Uterus (tissue), 2 donors: ENCODE measurements at regions not wholly inside any gene's neighbourhood (a gene's known extent, or its start where the extent isn't known, plus 50 kb on each side); places are given as distances from the start of the nearest gene placed in this dataset.

ENCODE experiments used
- CTCF ChIP-seq, 4 experiments: fragments of 200-600 bp in 2 of 4; fragments of 450-650 bp in 2 of 4; sonication (generic) in 2 of 4; IDR thresholded peaks; one replicate each; pipeline ENCODE4 v1.5.1; 2016 to 2019; ENCODE audit warnings: antibody characterized with exemption in 4 of 4, mild to moderate bottlenecking in 2 of 4, moderate library complexity in 1 of 4
- POLR2A ChIP-seq, 2 donors: fragments of 450-650 bp; IDR thresholded peaks; one replicate each; pipeline ENCODE4 v1.6.1; 2016; ENCODE audit warnings: antibody characterized with exemption in 2 of 2, mild to moderate bottlenecking in 1 of 2, moderate library complexity in 1 of 2

- TF ChIP-seq CTCF (IDR thresholded peaks at IDR 0.05): peak in 1 of 4 experiments; percentile 13
- no peak for TF ChIP-seq POLR2A (IDR thresholded peaks at IDR 0.05)
Measured at GRCh38 chr10:3935141-3935540, 150.1 kb upstream of the KLF6 start.
